HG02938 (cell line): ENCODE measurements at regions not wholly inside any gene's neighbourhood (a gene's known extent, or its start where the extent isn't known, plus 50 kb on each side); places are given as distances from the start of the nearest gene placed in this dataset.

Experiments used
- ATAC-seq: cut with Tn5 transposase; IDR thresholded peaks from one replicate; pipeline ENCODE4 v1.9.1; 2021; ENCODE audit warnings: mild to moderate bottlenecking, moderate library complexity; ENCODE audit not compliant: unreplicated experiment

DNA sequence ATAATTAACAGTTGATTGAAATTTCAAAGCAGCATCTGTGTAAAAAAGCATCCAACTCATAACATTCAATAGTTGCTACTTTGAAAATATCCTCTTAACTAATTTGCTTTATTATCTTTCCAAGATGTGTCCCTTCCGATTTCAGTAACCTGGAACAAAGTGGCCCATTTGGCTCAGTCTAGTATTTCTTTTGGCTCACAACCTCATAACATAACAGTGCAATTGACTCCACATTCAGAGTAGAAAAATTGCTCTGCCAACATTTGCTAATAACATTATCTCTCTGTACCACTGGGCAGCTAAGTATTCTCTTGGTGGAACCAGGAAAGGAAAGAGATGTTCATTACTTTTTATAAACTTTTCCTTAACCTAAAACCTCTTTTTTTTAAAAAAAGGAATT, 571.1 kb upstream of the ARGLU1 start:
- ATAC-seq = no peak

DNA sequence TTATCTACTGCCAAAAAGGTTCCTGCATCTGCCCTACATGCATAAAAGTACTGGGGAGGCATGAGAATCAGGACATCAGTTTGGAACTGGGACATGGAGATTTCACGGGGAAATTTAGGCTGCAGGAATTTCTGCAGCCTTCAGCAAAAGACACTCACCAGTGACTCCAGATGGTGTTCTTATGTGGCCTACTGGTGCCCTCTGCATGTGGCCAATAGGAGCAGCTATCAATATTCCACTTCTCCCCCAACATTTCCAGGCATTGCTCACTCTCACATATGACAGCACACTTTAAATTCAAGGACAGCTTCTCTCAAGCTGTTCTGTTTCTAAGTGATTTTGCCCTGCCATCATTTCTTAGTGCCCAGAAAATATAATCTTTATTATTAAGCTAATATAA, 570.5 kb upstream of the ARGLU1 start:
- no peak for ATAC-seq

DNA sequence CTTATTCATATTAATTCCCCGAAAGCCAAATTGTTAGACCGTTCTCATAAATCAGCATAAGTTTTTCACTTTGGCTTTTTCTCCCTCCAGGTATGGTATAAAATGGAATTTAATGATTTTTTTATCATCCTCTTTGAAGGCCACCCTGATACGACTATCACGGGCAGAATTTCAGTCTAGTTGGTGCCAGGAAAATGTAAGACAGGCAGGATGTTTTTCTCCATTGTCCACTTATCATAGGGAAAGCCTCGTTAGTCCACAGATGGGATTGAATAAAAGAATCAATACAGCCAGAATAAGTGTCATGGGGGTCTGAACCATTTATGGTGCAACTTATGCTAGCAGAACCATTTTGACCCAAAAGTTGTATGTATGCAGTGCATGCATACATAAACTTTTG, 566.0 kb upstream of the ARGLU1 start:
- ATAC-seq = no peak

DNA sequence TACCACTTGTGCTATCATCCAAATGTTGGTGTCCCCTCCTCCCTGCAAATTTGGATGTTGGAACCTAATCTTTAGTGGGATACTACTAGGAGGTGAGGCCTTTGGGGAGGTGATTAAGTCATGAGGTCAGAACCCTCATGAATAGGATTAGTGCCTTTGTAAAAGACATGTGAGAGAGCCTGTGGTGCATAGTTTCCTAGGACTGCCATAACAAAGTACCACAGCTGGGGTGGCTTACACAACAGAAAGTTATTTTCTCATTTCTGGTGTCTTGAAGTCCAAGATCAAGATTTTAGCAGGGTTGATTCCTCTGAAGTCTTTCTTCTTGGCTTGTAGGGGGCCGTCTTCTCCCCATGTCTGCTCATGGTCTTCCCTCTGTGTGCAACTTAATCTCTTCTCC, 562.6 kb upstream of the ARGLU1 start:
- ATAC-seq = no peak

DNA sequence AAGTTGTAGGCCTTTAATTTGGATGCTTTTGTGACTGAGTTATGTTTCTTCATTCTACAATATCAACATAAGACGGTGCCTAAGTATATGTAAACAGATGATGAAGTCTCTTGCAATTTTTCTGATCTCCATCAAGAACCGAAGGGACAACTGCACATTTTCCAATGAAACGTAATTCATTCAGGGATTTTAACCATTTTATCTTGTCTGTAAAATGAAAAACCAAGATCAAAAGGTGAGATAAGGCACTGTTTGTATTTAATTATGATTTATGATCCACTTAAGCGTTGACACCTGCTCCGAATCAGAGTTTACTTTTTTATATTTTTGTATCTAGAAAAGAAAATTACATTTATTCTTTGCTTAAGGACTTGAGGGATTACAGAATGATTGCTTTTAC, 556.8 kb upstream of the ARGLU1 start:
- ATAC-seq = no peak

DNA sequence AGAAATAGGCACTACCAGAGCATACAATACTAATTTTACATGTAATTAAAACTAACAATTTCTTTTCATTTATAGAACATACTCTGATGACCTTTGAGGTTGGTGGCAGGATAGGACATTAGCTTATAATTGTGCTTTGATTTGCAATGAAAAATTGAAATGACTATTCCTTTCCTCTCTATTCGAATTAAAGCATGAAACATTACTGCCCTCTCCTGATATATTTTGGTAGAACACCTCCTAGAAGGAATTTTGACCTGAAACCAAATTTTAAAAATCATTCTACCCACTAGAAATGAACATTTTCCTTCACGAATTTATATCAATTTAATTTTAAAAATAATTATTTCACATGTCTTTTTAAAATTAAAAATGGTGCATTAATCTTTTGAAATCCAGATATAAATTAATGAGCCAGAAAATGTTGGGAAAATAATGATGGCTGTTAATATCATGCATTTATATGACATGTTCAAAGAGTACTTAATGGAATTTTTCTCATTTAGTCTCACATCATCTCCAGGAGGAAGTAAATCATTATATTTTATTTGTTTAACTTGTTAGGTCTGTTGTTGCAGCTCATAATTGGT, 556.3 kb upstream of the ARGLU1 start:
- no peak for ATAC-seq

DNA sequence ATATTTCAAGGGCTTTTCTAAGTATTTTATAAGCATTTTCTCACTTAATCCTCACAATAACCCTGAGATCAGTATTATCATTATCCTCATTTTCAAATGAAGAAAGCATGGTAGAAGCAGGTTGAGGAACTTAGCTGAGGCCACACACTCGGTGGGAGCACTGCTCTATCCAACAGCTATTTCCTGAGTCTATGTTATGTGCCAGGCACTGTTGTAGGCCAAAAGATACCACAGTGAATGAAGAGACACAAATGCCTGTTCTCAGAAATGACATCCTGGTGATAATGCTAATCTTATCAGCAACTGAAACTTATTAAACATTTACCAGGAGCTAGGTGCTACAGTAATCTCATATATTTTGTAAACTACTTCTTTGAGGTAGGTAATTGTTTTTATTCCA, 553.9 kb upstream of the ARGLU1 start:
- no peak for ATAC-seq

DNA sequence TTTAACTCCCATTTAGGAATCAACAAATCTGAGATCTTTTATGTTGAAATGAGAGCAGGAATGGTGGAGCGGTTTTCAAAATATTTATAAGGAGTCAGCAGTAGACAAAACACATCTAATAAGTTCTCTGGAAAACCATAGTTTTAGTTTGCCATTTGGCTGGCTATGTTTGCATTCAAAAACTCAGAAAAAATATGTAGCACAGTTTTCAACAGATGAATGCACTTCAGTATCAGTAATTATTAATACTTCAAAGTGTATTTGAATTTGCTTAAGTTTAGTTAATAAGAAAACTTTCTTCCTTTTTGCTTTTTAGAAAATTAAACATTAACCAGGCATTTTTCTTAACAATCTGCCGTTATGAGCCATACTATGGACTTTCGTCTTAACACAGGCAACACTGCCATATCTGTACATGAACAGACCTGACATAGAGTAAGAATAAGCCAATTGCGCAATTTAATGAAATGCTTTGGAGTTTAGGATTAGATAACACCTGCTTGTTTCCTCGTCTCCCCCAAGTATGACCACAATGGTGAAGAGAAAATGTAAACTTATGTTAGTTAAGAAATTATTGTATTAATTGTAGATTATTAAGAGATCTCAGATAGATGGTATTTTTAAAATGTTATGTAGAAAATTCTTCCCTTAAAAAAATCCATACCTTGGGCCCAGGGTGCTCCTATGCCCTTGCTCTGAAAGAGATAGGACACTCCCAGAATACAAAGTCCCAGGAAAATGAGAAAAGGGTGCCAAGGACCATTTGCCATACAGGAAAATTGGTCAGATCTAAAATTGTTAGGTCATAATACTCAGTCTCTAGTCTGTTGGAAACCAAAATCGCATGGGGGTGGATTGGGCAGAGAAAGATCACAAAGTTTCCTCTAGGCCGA, 552.3 kb upstream of the ARGLU1 start:
- ATAC-seq = no peak

DNA sequence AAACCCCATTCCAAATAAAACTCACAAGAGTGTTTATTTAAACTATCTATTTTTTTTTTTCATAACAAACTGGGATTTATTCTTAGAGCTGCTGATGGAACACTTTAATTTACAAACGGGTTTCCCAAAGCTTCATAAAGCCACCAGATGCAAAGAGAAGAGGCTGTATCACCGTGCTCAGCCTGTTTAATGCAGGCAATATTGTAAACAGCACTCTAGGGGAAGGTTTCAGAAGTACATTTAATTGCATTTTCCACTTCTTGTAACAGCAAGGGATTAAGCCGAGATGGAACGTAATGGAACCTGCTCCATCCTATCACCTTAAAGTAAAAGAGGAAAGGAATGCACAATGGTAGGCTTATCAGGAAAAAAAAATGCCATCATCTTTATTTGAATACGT, 550.6 kb upstream of the ARGLU1 start:
- ATAC-seq = no peak

DNA sequence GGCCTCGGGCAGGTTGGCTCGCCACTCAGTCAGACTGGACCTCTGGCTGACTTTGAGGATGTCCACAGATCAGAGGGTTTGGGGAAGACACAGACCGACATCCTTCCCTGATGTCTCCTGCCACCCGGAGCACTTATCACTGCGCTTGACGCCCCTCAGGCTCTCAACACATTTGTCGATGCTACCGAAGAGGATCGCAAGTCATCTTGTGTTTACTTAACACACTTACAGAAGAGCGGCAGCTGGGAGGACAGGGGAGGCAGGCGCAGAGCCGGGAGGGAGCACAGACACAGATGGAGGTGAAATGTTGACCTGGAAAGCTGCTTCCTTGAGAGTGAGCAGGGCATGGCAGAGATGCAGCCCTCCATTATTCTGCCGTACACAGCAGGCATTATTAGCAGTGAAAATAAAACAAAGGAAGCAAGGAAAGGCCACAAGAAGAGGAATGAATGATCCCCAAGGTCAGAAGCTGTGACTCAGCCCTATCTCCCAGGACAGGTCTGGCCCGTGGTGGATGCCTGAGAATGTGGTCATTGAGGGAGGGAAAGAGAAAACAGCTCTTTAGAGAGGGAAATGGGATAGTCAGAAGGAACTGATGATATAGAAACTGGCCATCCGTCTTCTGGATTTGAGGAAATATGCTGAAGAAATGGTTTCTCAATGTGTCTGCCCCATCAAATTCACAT, 549.5 kb upstream of the ARGLU1 start:
- ATAC-seq = no peak

DNA sequence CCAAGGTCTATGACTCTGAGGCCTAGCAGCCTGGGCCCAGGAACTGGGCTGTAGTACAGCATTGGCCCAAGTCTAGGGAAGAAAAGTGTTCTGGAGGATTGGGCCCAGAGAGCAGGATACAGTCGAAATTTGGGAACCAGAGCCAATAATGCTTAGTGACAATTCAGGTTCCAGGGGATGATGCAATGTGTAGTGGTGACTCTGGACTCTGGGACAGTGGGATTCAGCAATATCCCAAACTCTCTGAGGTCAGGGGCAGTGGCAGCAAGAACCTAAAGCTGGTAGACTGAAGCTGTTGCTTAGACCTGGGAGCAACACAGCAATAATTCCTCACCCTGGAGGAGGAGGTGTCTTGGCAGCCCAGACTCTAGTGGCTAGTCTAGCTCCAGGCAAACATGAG, 545.5 kb upstream of the ARGLU1 start:
- no peak for ATAC-seq

DNA sequence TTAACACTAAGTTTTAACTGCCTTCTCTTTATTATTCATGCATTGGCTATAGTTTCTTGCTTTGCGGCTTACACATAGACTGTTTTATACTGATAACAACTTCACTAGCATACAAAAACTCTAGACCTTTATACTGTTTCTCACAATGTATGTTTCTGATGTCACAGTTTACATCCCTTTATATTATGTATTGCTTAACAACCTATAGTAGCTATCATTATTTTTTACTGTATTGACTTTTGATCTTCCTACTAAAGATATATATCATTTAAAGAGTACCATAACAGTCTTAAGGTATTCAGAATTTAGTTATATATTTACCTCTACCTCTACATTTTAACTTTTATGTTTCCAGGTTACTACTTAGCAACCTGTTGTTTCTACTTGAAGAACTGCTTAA, 543.3 kb upstream of the ARGLU1 start:
- ATAC-seq = no peak

DNA sequence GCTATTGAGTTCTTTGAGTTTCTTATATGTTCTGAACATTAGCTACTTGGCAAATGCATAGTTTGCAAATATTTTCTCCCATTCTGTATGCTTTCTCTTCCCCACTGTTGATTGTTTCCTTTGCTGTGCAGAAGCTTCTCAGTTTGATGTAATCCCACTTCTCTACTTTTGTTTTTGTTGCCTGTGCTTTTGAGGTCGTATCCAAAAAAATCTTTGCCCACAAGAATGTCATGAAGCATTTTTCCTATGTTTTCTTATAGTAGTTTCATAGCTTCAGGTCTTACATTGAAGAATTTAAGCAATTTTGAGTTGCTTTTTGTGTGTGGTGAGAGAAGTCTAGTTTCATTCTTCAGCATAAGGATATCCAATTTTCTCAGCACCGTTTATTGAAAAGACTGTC, 536.7 kb upstream of the ARGLU1 start:
- ATAC-seq = no peak

DNA sequence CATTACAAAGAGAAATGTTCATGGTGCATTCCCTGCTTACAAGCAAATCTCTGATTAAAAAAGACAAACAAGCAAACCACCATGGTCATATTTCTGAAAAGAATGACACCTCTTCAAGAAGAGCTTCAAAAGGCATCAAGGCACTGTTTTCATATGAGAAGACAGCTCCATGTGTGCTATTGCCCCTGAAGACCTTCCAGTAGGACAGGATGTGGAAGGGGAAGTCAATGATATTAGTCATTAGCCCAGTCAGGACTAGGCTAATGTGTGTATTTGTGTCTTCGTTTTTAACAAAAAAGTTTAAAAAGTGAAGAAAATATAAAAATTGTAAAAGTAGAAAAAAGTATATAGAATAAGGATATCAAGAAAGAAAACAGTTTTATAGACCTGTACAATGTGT, 534.7 kb upstream of the ARGLU1 start:
- ATAC-seq = no peak

DNA sequence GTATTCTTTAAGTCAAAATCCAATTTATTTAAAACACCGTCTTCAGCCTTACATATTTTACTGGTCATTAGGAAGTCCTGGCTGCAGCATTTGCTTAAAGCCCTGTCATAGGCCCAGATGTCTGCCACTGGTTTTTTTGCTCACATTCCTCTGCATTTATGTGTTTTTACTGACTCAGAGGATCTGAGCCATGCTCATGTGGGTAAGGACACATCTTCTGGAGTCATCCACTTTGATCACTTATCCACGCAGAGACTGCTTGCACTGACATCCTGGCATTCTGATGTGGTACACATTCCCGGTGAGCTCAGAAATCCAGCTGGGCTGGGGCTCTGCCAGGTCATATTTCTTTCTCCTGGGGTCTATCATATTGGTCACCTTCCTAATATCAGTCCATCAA, 531.7 kb upstream of the ARGLU1 start:
- no peak for ATAC-seq

DNA sequence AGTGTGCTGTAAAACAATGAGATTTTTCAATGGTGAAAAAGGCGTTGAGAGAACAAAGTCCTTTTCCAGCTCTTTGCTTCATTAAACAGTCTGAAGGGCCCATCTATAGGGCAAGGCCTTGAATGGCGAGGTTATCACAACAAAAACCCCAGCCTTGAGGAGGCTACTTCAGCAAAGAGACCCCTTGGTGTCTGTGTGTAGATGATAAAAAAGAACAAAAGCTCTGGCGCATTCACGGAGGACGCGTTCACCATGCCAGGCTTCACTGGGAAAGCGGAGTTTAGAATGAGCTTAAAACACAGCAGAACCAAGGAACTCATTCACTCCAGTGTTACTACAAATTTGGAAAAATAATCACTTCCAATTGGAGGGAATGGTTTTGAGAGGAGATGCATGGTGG, 530.0 kb upstream of the ARGLU1 start:
- no peak for ATAC-seq

DNA sequence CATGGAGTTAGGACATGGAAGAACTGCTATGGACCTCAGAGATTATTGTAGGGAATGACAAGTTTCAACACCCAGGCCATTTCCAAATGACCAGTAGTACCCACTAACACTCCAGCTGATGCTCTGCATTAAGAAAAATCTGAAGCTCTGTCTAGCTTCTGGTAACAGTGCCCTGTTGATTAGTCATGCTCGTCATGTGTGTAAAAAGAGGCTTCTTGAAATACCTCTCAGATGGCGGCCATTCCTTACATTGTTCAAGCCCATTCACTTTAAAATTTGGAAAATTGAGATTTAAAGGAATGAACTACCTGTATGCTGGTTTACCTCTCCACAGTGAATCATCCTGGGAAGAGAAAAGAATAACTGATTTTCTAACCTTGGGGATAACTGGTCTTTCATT, 527.9 kb upstream of the ARGLU1 start:
- no peak for ATAC-seq

DNA sequence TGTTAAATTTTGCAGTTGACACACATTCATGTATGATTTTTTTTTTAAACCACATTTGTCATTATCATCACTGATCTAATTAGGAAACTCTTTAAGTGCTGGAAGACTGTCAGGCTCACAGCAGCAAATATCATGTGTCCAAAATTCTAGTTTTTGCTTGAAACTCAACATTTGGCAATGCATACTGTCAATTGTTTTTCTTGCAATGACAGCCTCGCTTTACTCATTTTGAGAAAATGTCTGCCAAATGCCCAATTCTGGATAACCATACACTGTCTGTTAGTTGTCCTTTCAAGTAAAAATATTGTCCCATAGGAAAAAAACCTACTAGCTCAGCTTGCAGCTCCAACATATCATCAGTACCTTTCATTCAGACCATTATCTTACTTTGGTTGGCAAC, 523.9 kb upstream of the ARGLU1 start:
- ATAC-seq = no peak

DNA sequence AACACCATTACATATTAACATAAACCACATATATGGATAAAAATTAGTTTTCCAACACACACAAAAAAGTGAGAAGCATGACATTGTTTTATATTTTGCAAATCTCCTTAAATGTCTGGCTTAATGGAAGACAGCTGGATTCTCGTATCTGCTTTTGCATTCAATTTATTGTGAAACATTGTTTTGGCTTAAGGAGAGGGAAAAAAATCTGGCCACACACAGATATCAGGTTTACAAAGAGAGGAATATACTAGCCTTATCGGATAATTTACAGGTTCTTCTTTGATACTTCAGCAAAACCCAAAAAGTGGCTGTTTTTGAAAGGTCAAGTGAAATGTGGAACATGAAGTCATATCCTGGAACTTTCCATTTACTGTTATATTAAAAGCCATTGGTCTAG, 523.5 kb upstream of the ARGLU1 start:
- no peak for ATAC-seq

DNA sequence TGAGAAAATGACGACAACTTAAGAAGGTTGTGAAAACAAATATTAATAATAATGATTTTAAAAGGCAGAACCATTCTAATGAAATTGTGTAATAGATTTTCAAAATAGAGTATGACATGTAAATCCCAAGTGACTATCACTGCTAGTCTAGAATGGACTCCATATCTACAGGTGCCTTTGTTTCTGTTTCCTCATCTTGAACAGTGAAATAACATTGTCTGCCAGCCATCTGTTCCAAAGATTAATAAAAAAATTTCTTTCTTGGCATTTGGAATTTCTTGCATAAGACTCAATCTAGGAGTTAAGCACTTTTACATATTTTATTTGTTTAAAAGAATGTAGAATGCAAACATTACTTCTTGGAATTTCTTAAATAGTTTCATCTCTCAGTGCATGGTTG, 520.1 kb upstream of the ARGLU1 start:
- no peak for ATAC-seq

DNA sequence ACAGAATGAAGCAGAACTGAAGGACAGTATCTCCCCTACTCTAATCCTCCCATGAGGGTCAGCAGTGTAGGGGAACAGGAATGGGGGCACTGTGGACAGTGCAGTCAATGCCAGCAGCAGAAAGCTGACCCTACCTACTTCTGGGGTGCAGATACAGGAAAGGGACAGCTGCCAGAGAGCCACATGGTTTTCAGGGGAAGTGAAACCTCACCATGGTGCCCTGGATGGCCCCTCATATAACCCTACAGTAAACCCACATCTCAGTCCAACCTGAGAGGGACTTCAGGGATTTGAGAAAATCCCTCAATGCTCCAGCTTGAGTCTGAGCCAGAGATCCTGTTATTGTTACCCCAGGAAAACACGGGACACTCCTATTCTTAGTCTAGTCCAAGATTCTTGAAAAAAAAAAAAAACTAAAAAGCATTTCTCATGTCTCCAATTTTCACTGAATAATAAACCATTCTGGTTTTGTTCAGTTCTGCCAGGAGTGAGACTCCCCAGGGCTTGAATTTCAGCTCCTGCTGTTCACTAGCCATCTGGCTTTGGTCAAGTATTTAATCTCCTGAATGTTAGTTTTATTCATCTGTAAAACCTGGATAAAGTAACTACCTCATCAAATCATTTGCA, 511.6 kb upstream of the ARGLU1 start:
- no peak for ATAC-seq
